Ishikawa (cell line): ENCODE measurements at regions not wholly inside any gene's neighbourhood (a gene's known extent, or its start where the extent isn't known, plus 50 kb on each side); places are given as distances from the start of the nearest gene placed in this dataset.

ENCODE experiments used
- CEBPB ChIP-seq: IDR thresholded peaks from 2 replicates; pipeline ENCODE4 v1.6.1; 2012
- CREB1 ChIP-seq: IDR thresholded peaks from 2 replicates; pipeline ENCODE4 v1.6.1; 2012; ENCODE audit warnings: low read depth
- EGR1 ChIP-seq: IDR thresholded peaks from 2 replicates; pipeline ENCODE4 v1.6.1; 2012
- EP300 ChIP-seq: IDR thresholded peaks from 2 replicates; pipeline ENCODE4 v1.6.1; 2012; ENCODE audit warnings: borderline replicate concordance
- FOXM1 ChIP-seq: IDR thresholded peaks from 2 replicates; pipeline ENCODE4 v1.6.1; 2012; ENCODE audit warnings: low read depth, borderline replicate concordance
- MAX ChIP-seq: IDR thresholded peaks from 2 replicates; pipeline ENCODE4 v1.6.1; 2012
- NFIC ChIP-seq: IDR thresholded peaks from 2 replicates; pipeline ENCODE4 v1.6.1; 2012
- RAD21 ChIP-seq: IDR thresholded peaks from 2 replicates; pipeline ENCODE4 v1.6.1; 2012; ENCODE audit warnings: low read depth
- REST ChIP-seq: IDR thresholded peaks from 2 replicates; pipeline ENCODE4 v1.6.1; 2012; ENCODE audit warnings: low read depth, mild to moderate bottlenecking
- TAF1 ChIP-seq: IDR thresholded peaks from 2 replicates; pipeline ENCODE4 v1.6.1; 2012; ENCODE audit warnings: low read depth, mild to moderate bottlenecking
- TCF12 ChIP-seq: IDR thresholded peaks from 2 replicates; pipeline ENCODE4 v1.6.1; 2012; ENCODE audit warnings: low read depth
- TEAD4 ChIP-seq: IDR thresholded peaks from 2 replicates; pipeline ENCODE4 v1.6.1; 2012
- USF1 ChIP-seq: IDR thresholded peaks from 2 replicates; pipeline ENCODE4 v1.6.1; 2012
- YY1 ChIP-seq: IDR thresholded peaks from 2 replicates; pipeline ENCODE4 v1.6.1; 2012; ENCODE audit warnings: low read depth
- ZBTB7A ChIP-seq: IDR thresholded peaks from 2 replicates; pipeline ENCODE4 v1.6.1; 2012; ENCODE audit warnings: low read depth

GRCh38 chr13:34422956-34423355 lies 519.1 kb upstream of the NBEA start:
- TF ChIP-seq TCF12 (no peak), FOXM1 (no peak), CEBPB (no peak), MAX (no peak)

GRCh38 chr13:34425327-34425949 lies 516.6 kb upstream of the NBEA start:
- TF ChIP-seq CREB1 (no peak), EGR1 (no peak), ZBTB7A (no peak), CEBPB (no peak), TCF12 (no peak), EP300 (no peak), FOXM1 (no peak), MAX (no peak), TAF1 (no peak), NFIC (no peak), YY1 (no peak), REST (no peak), TEAD4 (no peak), RAD21 (no peak), USF1 (no peak)

GRCh38 chr13:34428911-34429310 lies 513.2 kb upstream of the NBEA start:
- TF ChIP-seq YY1: no peak
- no peak for TF ChIP-seq MAX
- TF ChIP-seq USF1: no peak
- TF ChIP-seq FOXM1: no peak
- no peak for TF ChIP-seq CREB1
- no peak for TF ChIP-seq EP300
- no peak for TF ChIP-seq EGR1
- no peak for TF ChIP-seq NFIC
- TF ChIP-seq TCF12: no peak
- TF ChIP-seq TAF1: no peak
- no peak for TF ChIP-seq CEBPB
- TF ChIP-seq RAD21: no peak
- TF ChIP-seq ZBTB7A: no peak
- TF ChIP-seq TEAD4: no peak
- no peak for TF ChIP-seq REST

- no peak for TF ChIP-seq TCF12
- TF ChIP-seq YY1: no peak
- TF ChIP-seq NFIC: no peak
- TF ChIP-seq USF1: no peak
Observed at GRCh38 chr13:34430294-34430693, 511.8 kb upstream of the NBEA start.

GRCh38 chr13:34431827-34432581 lies 510.1 kb upstream of the NBEA start:
- TF ChIP-seq CEBPB (peak; percentile 27; the same call in 1 of the 2 replicates), NFIC (no peak)

GRCh38 chr13:34435338-34435737 lies 506.7 kb upstream of the NBEA start:
- TF ChIP-seq REST: no peak
- no peak for TF ChIP-seq EP300
- TF ChIP-seq FOXM1: no peak
- TF ChIP-seq TCF12: no peak
- no peak for TF ChIP-seq YY1
- TF ChIP-seq CEBPB: no peak
- no peak for TF ChIP-seq TAF1
- no peak for TF ChIP-seq EGR1
- no peak for TF ChIP-seq USF1
- no peak for TF ChIP-seq RAD21
